Fibroblast of skin of left quadriceps (primary cell): ENCODE measurements at regions not wholly inside any gene's neighbourhood (a gene's known extent, or its start where the extent isn't known, plus 50 kb on each side); places are given as distances from the start of the nearest gene placed in this dataset.

Source experiments
- DNase-seq, 2 experiments: peaks; one replicate each; pipeline ENCODE4 v3.0.0-alpha.2; 2013; ENCODE audit warnings: low read depth in 2 of 2

GRCh38 chr4:141403782-141404181 lies 183.1 kb downstream of the ZNF330 start:
- DNase-seq: no peak

- no peak for DNase-seq
Measured at GRCh38 chr4:141406237-141406636, 185.5 kb downstream of the ZNF330 start.

- DNase-seq: no peak
Measured at GRCh38 chr4:141409556-141409955, 188.9 kb downstream of the ZNF330 start.

- peak in 1 of 2 experiments; percentile 52 for DNase-seq
Measured at GRCh38 chr4:141410839-141411238, 190.1 kb downstream of the ZNF330 start.

GRCh38 chr4:141411936-141412335 lies 191.2 kb downstream of the ZNF330 start:
- no peak for DNase-seq

- no peak for DNase-seq
Measured at GRCh38 chr4:141413366-141413765, 192.7 kb downstream of the ZNF330 start.

GRCh38 chr4:141415651-141416050 lies 195.0 kb downstream of the ZNF330 start:
- no peak for DNase-seq

- peak; percentile 78 to 79 for DNase-seq
Measured at GRCh38 chr4:141416219-141416618, 195.5 kb downstream of the ZNF330 start.

- no peak for DNase-seq
Measured at GRCh38 chr4:141416677-141417363, 196.1 kb downstream of the ZNF330 start.

- DNase-seq: no peak
Measured at GRCh38 chr4:141417387-141417786, 196.7 kb downstream of the ZNF330 start.

- peak; percentile 70 to 73 for DNase-seq
Measured at GRCh38 chr4:141425124-141425523, 204.4 kb downstream of the ZNF330 start.

GRCh38 chr4:141427726-141428296 lies 207.1 kb downstream of the ZNF330 start:
- no peak for DNase-seq

- DNase-seq: no peak
Measured at GRCh38 chr4:141429933-141430332, 206.4 kb upstream of the IL15 start.

GRCh38 chr4:141430686-141431085 lies 205.7 kb upstream of the IL15 start:
- DNase-seq: no peak

- DNase-seq: peak; percentile 70 to 71
Measured at GRCh38 chr4:141432000-141432712, 204.2 kb upstream of the IL15 start.

GRCh38 chr4:141435446-141436225 lies 200.7 kb upstream of the IL15 start:
- no peak for DNase-seq

GRCh38 chr4:141439223-141439622 lies 197.2 kb upstream of the IL15 start:
- DNase-seq: no peak

GRCh38 chr4:141447761-141448160 lies 188.6 kb upstream of the IL15 start:
- DNase-seq: no peak

GRCh38 chr4:141448490-141448889 lies 187.9 kb upstream of the IL15 start:
- DNase-seq: no peak

- DNase-seq: no peak
Measured at GRCh38 chr4:141449927-141450326, 186.5 kb upstream of the IL15 start.

- no peak for DNase-seq
Measured at GRCh38 chr4:141455651-141456050, 180.7 kb upstream of the IL15 start.

- no peak for DNase-seq
Measured at GRCh38 chr4:141457653-141458052, 178.7 kb upstream of the IL15 start.
